ENCODE measurements at regions not wholly inside any gene's neighbourhood (a gene's known extent, or its start where the extent isn't known, plus 50 kb on each side); places are given as distances from the start of the nearest gene placed in this dataset.

DNA sequence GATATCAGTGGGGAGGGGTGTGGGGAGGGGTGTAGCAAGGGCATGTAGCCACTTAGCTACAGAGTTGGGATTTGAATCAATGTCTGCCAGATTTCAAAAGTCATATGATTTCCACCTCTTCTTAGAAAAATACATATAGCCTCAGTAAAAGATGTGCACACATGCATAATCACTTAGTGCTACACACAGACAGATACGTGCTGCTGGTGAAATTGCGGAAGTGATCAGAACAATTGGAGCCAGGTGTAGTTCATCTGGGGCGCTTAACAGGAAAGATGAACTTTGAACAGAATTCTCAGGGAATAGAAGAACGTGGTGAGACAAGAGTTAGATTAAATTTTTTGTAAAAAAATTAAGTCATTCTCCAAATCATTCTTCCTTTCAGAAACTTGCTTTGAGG is 333.1 kb downstream of the KCNRG start:
- TF ChIP-seq, protein P1, sequence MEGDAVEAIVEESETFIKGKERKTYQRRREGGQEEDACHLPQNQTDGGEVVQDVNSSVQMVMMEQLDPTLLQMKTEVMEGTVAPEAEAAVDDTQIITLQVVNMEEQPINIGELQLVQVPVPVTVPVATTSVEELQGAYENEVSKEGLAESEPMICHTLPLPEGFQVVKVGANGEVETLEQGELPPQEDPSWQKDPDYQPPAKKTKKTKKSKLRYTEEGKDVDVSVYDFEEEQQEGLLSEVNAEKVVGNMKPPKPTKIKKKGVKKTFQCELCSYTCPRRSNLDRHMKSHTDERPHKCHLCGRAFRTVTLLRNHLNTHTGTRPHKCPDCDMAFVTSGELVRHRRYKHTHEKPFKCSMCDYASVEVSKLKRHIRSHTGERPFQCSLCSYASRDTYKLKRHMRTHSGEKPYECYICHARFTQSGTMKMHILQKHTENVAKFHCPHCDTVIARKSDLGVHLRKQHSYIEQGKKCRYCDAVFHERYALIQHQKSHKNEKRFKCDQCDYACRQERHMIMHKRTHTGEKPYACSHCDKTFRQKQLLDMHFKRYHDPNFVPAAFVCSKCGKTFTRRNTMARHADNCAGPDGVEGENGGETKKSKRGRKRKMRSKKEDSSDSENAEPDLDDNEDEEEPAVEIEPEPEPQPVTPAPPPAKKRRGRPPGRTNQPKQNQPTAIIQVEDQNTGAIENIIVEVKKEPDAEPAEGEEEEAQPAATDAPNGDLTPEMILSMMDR (IDR thresholded peaks at IDR 0.05; ENCODE audit: insufficient read depth, low read depth, low read length) = no peak
- no peak for DNase-seq (ENCODE audit: low read depth)
- Histone ChIP-seq H3K27me3 (ENCODE audit: control insufficient read depth, insufficient read depth, low read length) (peaks cover 1% of the 10 kb centered on the region; the same call in 1 of the 2 replicates), H3K4me3 (ENCODE audit: low read depth, low read length) (no peak overlapping the region), H3K36me3 (ENCODE audit: control insufficient read depth, insufficient read depth, low read length) (no peaks in the 10 kb centered on the region)
- CTCF ChIA-PET = no interaction called here
- POLR2A ChIA-PET = no interaction called here

DNA sequence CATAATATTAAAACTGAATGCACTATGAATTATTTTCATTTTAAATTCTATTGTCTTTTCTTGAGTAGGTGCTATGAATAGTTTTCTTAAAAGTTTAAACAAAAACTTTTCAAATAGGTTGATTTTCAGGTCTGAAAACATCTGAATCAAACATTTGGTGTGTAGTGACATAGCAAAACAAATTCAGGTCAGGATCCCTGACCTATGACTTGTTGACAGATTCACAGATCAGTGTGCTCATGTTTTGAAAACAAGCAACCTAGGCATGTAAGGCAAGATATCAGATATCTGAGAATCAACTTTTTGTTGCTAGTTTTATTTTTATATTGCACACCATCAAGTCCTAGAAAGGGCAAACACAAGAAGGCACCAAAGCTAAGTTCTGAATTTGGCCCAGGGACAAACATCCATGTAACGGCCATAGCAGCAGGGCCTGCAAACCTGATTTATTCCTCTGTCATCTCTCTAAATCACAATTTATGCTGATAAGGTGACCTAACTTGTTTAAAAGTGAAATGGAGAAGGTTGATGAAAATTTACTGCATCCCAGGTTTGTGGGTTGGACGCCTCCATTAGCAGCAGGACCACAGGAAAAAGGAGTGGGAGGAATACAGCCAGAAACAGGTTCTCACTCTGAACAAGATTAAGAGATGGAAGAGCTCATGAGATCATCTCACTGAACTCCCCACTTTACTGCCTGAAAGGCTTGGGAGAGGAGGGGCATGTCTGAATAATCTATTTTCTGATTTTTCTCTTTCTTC is 337.7 kb downstream of the KCNRG start:
- no peak for DNase-seq (ENCODE audit: low read depth)
- H3K36me3 ChIP-seq (ENCODE audit: control insufficient read depth, insufficient read depth, low read length) = no peaks in the 10 kb centered on the region
- ChIA-PET POLR2A (no interaction called here), CTCF (interaction anchor here (1.5 kb wide), 1 partner anchor 24 kb away, joined by 4 read pairs; no protein-coding TSS in a partner anchor)
- TF ChIP-seq, protein P1 (IDR thresholded peaks at IDR 0.05; ENCODE audit: insufficient read depth, low read depth, low read length) = no peak
- no peak overlapping the region for H3K4me3 ChIP-seq (ENCODE audit: low read depth, low read length)
- no peaks in the 10 kb centered on the region; the same call in 1 of the 2 replicates for H3K27me3 ChIP-seq (ENCODE audit: control insufficient read depth, insufficient read depth, low read length)

DNA sequence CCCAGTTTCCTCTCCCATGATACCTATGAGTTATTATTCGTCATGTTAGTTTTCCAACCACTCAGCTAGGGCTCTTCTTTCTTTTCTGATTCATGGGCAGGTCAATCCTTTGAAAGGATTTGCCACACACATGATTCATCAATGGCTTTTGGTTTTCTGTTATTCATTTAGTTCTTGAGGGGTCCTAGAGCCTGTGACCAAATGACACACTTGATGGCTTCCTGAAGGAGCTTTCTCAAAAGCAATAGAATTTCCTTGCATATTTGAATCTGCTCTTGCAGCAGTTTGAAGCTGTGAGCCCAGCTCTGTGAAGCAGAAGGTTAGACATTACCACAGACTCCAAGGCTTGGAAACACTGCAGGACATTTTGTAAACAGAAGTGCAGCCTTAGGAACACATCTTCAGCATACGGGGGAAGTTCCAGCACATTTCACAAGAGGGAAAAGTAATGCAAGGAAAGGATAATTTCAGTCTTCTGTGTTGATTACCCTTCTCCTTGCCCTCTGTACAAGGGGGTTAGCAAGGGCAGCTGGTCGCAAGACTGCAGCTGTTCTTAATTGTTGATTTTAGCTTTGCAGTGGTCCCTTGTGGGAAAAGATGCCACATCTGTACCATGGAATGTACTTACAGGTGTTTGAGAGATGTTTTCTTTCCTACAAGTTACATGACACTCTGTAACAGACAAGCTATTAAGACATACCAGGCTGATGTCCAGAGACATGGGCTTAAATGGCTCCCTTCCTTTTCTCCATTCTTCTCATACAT is 338.6 kb downstream of the KCNRG start:
- DNase-seq (ENCODE audit: low read depth) = no peak
- no peaks in the 10 kb centered on the region for H3K36me3 ChIP-seq (ENCODE audit: control insufficient read depth, insufficient read depth, low read length)
- no peaks in the 10 kb centered on the region; the same call in 1 of the 2 replicates for H3K27me3 ChIP-seq (ENCODE audit: control insufficient read depth, insufficient read depth, low read length)
- ChIA-PET CTCF (interaction anchor here (0.6 to 1.5 kb wide), 2 partner anchors 25 to 715 kb away, joined by 3 to 4 read pairs; no protein-coding TSS in a partner anchor), POLR2A (no interaction called here)
- no peak overlapping the region for H3K4me3 ChIP-seq (ENCODE audit: low read depth, low read length)
- TF ChIP-seq, protein P1 (IDR thresholded peaks at IDR 0.05; ENCODE audit: insufficient read depth, low read depth, low read length) = no peak

DNA sequence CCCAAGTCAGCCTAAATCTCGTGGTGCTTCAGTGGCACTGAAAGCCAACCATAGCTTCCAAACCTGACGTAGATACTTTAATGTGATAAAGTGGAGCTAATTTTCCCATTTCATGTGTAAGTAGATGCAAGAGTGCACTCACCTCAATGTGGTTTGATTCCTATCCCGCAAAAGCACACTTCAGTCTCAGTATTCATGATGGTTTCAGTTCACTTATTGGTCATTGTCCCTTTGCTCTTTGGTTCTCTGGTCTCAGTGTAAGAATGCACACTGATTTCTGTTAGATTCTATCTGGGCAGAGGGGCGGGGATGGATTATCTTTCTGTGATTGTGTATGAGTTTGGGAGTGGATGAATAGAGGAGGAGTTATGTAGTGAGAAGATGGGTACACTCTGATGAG is 340.6 kb downstream of the KCNRG start:
- DNase-seq (ENCODE audit: low read depth) = no peak
- TF ChIP-seq, protein P1 (IDR thresholded peaks at IDR 0.05; ENCODE audit: insufficient read depth, low read depth, low read length) = no peak
- no peak overlapping the region for H3K4me3 ChIP-seq (ENCODE audit: low read depth, low read length)
- POLR2A ChIA-PET = no interaction called here
- CTCF ChIA-PET = no interaction called here
- no peaks in the 10 kb centered on the region; the same call in 1 of the 2 replicates for H3K27me3 ChIP-seq (ENCODE audit: control insufficient read depth, insufficient read depth, low read length)
- H3K36me3 ChIP-seq (ENCODE audit: control insufficient read depth, insufficient read depth, low read length) = no peaks in the 10 kb centered on the region

DNA sequence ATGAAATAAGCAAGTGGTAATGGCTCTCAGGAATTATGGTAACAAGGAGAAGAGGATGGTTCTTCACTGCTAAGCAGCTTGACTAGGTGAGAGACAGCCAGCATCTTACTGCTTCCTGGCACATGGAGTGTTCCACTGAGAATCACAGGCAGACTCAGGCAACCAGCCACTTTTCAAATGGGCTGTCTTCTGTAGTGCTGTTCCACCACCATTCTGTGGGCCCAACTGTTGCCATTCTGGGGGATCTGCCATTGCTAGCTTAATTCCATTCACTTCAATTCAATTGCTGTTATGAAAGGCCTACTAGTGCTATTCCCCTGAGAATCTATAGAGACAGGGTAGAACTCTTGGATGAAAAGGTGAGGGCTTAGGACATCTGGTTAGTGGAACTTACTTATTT is 341.9 kb downstream of the KCNRG start:
- ChIA-PET CTCF (no interaction called here), POLR2A (no interaction called here)
- DNase-seq (ENCODE audit: low read depth) = no peak
- TF ChIP-seq, protein P1 (IDR thresholded peaks at IDR 0.05; ENCODE audit: insufficient read depth, low read depth, low read length) = no peak
- H3K36me3 ChIP-seq (ENCODE audit: control insufficient read depth, insufficient read depth, low read length) = no peaks in the 10 kb centered on the region
- no peak overlapping the region for H3K4me3 ChIP-seq (ENCODE audit: low read depth, low read length)
- H3K27me3 ChIP-seq (ENCODE audit: control insufficient read depth, insufficient read depth, low read length) = no peaks in the 10 kb centered on the region; the same call in 1 of the 2 replicates

Data from BJ (cell line).